WTC11 (cell line): ENCODE measurements at regions not wholly inside any gene's neighbourhood (a gene's known extent, or its start where the extent isn't known, plus 50 kb on each side); places are given as distances from the start of the nearest gene placed in this dataset.
"Not testable (repeated sequence)": the region's sequence is repeated elsewhere in the genome, so short reads cannot be mapped to it uniquely, and the experiment has no call there.

ENCODE experiments used
- ATAC-seq: fragments of 200-7000 bp; cut with Tn5 transposase; 2 replicates; pipeline ENCODE4 v1.10.0; 2021; ENCODE audit warnings: mild to moderate bottlenecking, moderate library complexity
- CTCF ChIA-PET: fragments of 300-600 bp; sonication (Branson Sonifier 250); formaldehyde crosslinking; loops from one replicate; lab custom pipeline; 2021; ENCODE audit warnings: antibody characterized with exemption; lab: Charles Lee
- POLR2A ChIA-PET: fragments of 350-600 bp; sonication (Branson Sonifier 250); formaldehyde crosslinking; loops from one replicate; lab custom pipeline; 2021; ENCODE audit warnings: antibody characterized with exemption; lab: Charles Lee
- DNase-seq: peaks from one replicate; pipeline ENCODE4 v3.0.0; 2021; ENCODE audit warnings: low spot score
- H3K27ac Mint-ChIP-seq: 2 replicates; pipeline ENCODE4 v1.8.0; 2021; ENCODE audit warnings: mixed read lengths
- H3K27me3 Mint-ChIP-seq: 2 replicates; pipeline ENCODE4 v1.8.0; 2021; ENCODE audit warnings: low read depth, mild to moderate bottlenecking, moderate library complexity, mixed read lengths
- H3K36me3 Mint-ChIP-seq: 2 replicates; pipeline ENCODE4 v1.8.0; 2021; ENCODE audit warnings: mixed read lengths
- H3K4me1 Mint-ChIP-seq: 2 replicates; pipeline ENCODE4 v1.8.0; 2022; ENCODE audit warnings: mixed read lengths
- H3K4me3 Mint-ChIP-seq: 2 replicates; pipeline ENCODE4 v1.8.0; 2021; ENCODE audit warnings: mild to moderate bottlenecking, moderate library complexity, mixed read lengths
- H3K9me3 Mint-ChIP-seq: 2 replicates; pipeline ENCODE4 v1.8.0; 2021; ENCODE audit warnings: mixed read lengths
- ARID4B ChIP-seq: sonication (generic); formaldehyde crosslinking; IDR thresholded peaks from 2 replicates; pipeline ENCODE4 v1.8.0; 2023; ENCODE audit warnings: missing genetic modification reagents, mild to moderate bottlenecking, borderline replicate concordance
- ATF1 ChIP-seq: sonication (generic); formaldehyde crosslinking; IDR thresholded peaks from 2 replicates; pipeline ENCODE4 v1.8.1; 2023; ENCODE audit warnings: mild to moderate bottlenecking, moderate library complexity, missing genetic modification reagents
- ATF2 ChIP-seq: sonication (generic); formaldehyde crosslinking; IDR thresholded peaks from 2 replicates; pipeline ENCODE4 v1.8.1; 2022; ENCODE audit warnings: low read depth, missing genetic modification reagents, borderline replicate concordance
- CDX4 ChIP-seq: fragments of 250-450 bp; sonication (Bioruptor Pico); IDR thresholded peaks from 2 replicates; pipeline ENCODE4 v1.9.0; 2021; ENCODE audit warnings: moderate library complexity, mild to moderate bottlenecking, inconsistent platforms, borderline replicate concordance
- CREM ChIP-seq: sonication (generic); formaldehyde crosslinking; IDR thresholded peaks from 2 replicates; pipeline ENCODE4 v1.8.1; 2022; ENCODE audit warnings: mild to moderate bottlenecking, missing genetic modification reagents, moderate library complexity
- CTCF ChIP-seq: fragments of 200-600 bp; IDR thresholded peaks from 2 replicates; pipeline ENCODE4 v1.8.0; 2022; ENCODE audit warnings: antibody characterized with exemption
- E2F5 ChIP-seq: sonication (generic); formaldehyde crosslinking; IDR thresholded peaks from 2 replicates; pipeline ENCODE4 v1.8.1; 2022; ENCODE audit warnings: mild to moderate bottlenecking, moderate library complexity, missing genetic modification reagents
- EMX1 ChIP-seq: fragments of 250-450 bp; sonication (Bioruptor Pico); IDR thresholded peaks from 2 replicates; pipeline ENCODE4 v1.8.0; 2021; ENCODE audit warnings: mild to moderate bottlenecking
- IRF2 ChIP-seq: sonication (generic); formaldehyde crosslinking; IDR thresholded peaks from 2 replicates; pipeline ENCODE4 v1.8.0; 2022; ENCODE audit warnings: low read depth, missing genetic modification reagents, borderline replicate concordance
- NFYB ChIP-seq: sonication (generic); formaldehyde crosslinking; conservative IDR thresholded peaks from 2 replicates; pipeline ENCODE4 v1.8.0; 2022; ENCODE audit warnings: low read depth, missing genetic modification reagents
- NR1H2 ChIP-seq: sonication (generic); formaldehyde crosslinking; IDR thresholded peaks from 2 replicates; pipeline ENCODE4 v1.9.0; 2021; ENCODE audit warnings: mild to moderate bottlenecking, moderate library complexity, missing genetic modification reagents
- OVOL2 ChIP-seq: fragments of 250-450 bp; sonication (Bioruptor Pico); IDR thresholded peaks from 2 replicates; pipeline ENCODE4 v1.9.0; 2021; ENCODE audit warnings: mild to moderate bottlenecking, borderline replicate concordance
- PRRX2 ChIP-seq: fragments of 250-450 bp; sonication (Bioruptor Pico); IDR thresholded peaks from 2 replicates; pipeline ENCODE4 v1.8.0; 2021; ENCODE audit warnings: mild to moderate bottlenecking
- RELA ChIP-seq: sonication (generic); formaldehyde crosslinking; IDR thresholded peaks from 2 replicates; pipeline ENCODE4 v1.8.1; 2022; ENCODE audit warnings: missing genetic modification reagents, mild to moderate bottlenecking, borderline replicate concordance
- TEAD1 ChIP-seq: sonication (generic); formaldehyde crosslinking; IDR thresholded peaks from 2 replicates; pipeline ENCODE4 v1.8.0; 2022; ENCODE audit warnings: mild to moderate bottlenecking, missing genetic modification reagents
- ZNF219 ChIP-seq: sonication (generic); formaldehyde crosslinking; IDR thresholded peaks from 2 replicates; pipeline ENCODE4 v1.8.0; 2023; ENCODE audit warnings: missing genetic modification reagents, mild to moderate bottlenecking, borderline replicate concordance
- ZNF263 ChIP-seq: sonication (generic); formaldehyde crosslinking; IDR thresholded peaks from 2 replicates; pipeline ENCODE4 v1.8.1; 2022; ENCODE audit warnings: low read depth, mild to moderate bottlenecking, moderate library complexity, missing genetic modification reagents
- ZNF532 ChIP-seq: fragments of 250-450 bp; sonication (Bioruptor Pico); IDR thresholded peaks from 2 replicates; pipeline ENCODE4 v1.9.0; 2021; ENCODE audit warnings: mild to moderate bottlenecking, borderline replicate concordance

- no peak for TF ChIP-seq NR1H2
- TF ChIP-seq CDX4 (CRISPR knock-in tag) = no peak
- TF ChIP-seq NFYB (CRISPR knock-in tag) = no peak
- no peak for TF ChIP-seq OVOL2 (CRISPR knock-in tag)
- TF ChIP-seq ZNF532 (CRISPR knock-in tag) = no peak
- no peak for TF ChIP-seq IRF2 (CRISPR knock-in tag)
- no peak for TF ChIP-seq E2F5 (CRISPR knock-in tag)
- Mint-ChIP-seq H3K27ac (no peak overlapping the region), H3K36me3 (peaks cover 39% of the 10 kb centered on the region), H3K27me3 (no peaks in the 10 kb centered on the region), H3K4me3 (no peak overlapping the region), H3K4me1 (peaks cover 27% of the 10 kb centered on the region), H3K9me3 (peaks cover 48% of the 10 kb centered on the region)
- no peak for ATAC-seq
- POLR2A ChIA-PET = no interaction called here
- DNase-seq = no peak
- CTCF ChIA-PET = no interaction called here
Observed at GRCh38 chr6:86487660-86488221, 449.6 kb upstream of the HTR1E start.

- peaks cover 14% of the 10 kb centered on the region for H3K4me1 Mint-ChIP-seq
- H3K9me3 Mint-ChIP-seq, CTCF ChIA-PET, H3K36me3 Mint-ChIP-seq, DNase-seq, H3K27ac Mint-ChIP-seq, H3K27me3 Mint-ChIP-seq, H3K4me3 Mint-ChIP-seq, POLR2A ChIA-PET, ATAC-seq: not testable (repeated sequence)
Observed at GRCh38 chr6:86478316-86478715, 459.0 kb upstream of the HTR1E start.

GRCh38 chr6:86477500-86478148 lies 459.7 kb upstream of the HTR1E start:
- CTCF ChIA-PET = no interaction called here
- ATAC-seq (peak; percentile 68), DNase-seq (peak; percentile 14)
- TF ChIP-seq CTCF (no peak), ZNF219 (CRISPR knock-in tag) (no peak), ATF1 (CRISPR knock-in tag) (no peak), RELA (CRISPR knock-in tag) (no peak), ARID4B (CRISPR knock-in tag) (no peak), PRRX2 (CRISPR knock-in tag) (no peak), CREM (CRISPR knock-in tag) (no peak), ATF2 (no peak), ZNF263 (no peak), EMX1 (no peak), TEAD1 (no peak)
- no peak overlapping the region for H3K4me3 Mint-ChIP-seq
- H3K27ac Mint-ChIP-seq = peak overlapping the region; percentile 42; the same call in 1 of the 2 replicates
- POLR2A ChIA-PET = no interaction called here
- H3K9me3 Mint-ChIP-seq = 0 out of 2 replicates have a peak, but pooled peaks cover 7% of the 10 kb centered on the region
- peaks cover 14% of the 10 kb centered on the region for H3K4me1 Mint-ChIP-seq
- H3K36me3 Mint-ChIP-seq = no peaks in the 10 kb centered on the region
- no peaks in the 10 kb centered on the region for H3K27me3 Mint-ChIP-seq
